ENCODE measurements at regions not wholly inside any gene's neighbourhood (a gene's known extent, or its start where the extent isn't known, plus 50 kb on each side); places are given as distances from the start of the nearest gene placed in this dataset.

- no peak for TF ChIP-seq POLR2AphosphoS5 (IDR thresholded peaks at IDR 0.05; ENCODE audit: low read depth, low read length)
- no peak for TF ChIP-seq TAF1 (IDR thresholded peaks at IDR 0.05; ENCODE audit: borderline replicate concordance, low read depth, low read length)
- TF ChIP-seq POLR2A (IDR thresholded peaks at IDR 0.05; ENCODE audit: low read depth, low read length) = no peak
- FAIRE-seq (no peak), DNase-seq (ENCODE audit: insufficient read length) (no peak)
Measured at GRCh38 chr12:77433799-77434198, 368.4 kb upstream of the E2F7 start.

- FAIRE-seq (no peak), DNase-seq (ENCODE audit: insufficient read length) (no peak)
Measured at GRCh38 chr12:77429426-77429825, 364.1 kb upstream of the E2F7 start.

GRCh38 chr12:77421152-77421551, 355.8 kb upstream of the E2F7 start:
- TF ChIP-seq TAF1 (IDR thresholded peaks at IDR 0.05; ENCODE audit: borderline replicate concordance, low read depth, low read length) (no peak), POLR2A (IDR thresholded peaks at IDR 0.05; ENCODE audit: low read depth, low read length) (no peak), POLR2AphosphoS5 (IDR thresholded peaks at IDR 0.05; ENCODE audit: low read depth, low read length) (no peak)
- DNase-seq (ENCODE audit: insufficient read length) = no peak
- FAIRE-seq = no peak

More at GRCh38 chr12:77429426-77429825, 364.1 kb upstream of the E2F7 start:
- no peak for TF ChIP-seq TAF1 (IDR thresholded peaks at IDR 0.05; ENCODE audit: borderline replicate concordance, low read depth, low read length)
- TF ChIP-seq POLR2A (IDR thresholded peaks at IDR 0.05; ENCODE audit: low read depth, low read length) = no peak
- TF ChIP-seq POLR2AphosphoS5 (IDR thresholded peaks at IDR 0.05; ENCODE audit: low read depth, low read length) = no peak

- DNase-seq (ENCODE audit: insufficient read length) = no peak
- TF ChIP-seq TAF1 (IDR thresholded peaks at IDR 0.05; ENCODE audit: borderline replicate concordance, low read depth, low read length) = no peak
- TF ChIP-seq POLR2A (IDR thresholded peaks at IDR 0.05; ENCODE audit: low read depth, low read length) = no peak
- no peak for TF ChIP-seq POLR2AphosphoS5 (IDR thresholded peaks at IDR 0.05; ENCODE audit: low read depth, low read length)
- no peak for FAIRE-seq
Measured at GRCh38 chr12:77409551-77409950, 344.2 kb upstream of the E2F7 start.

GRCh38 chr12:77407931-77408330, 342.6 kb upstream of the E2F7 start:
- no peak for TF ChIP-seq POLR2AphosphoS5 (IDR thresholded peaks at IDR 0.05; ENCODE audit: low read depth, low read length)
- no peak for TF ChIP-seq TAF1 (IDR thresholded peaks at IDR 0.05; ENCODE audit: borderline replicate concordance, low read depth, low read length)
- no peak for TF ChIP-seq POLR2A (IDR thresholded peaks at IDR 0.05; ENCODE audit: low read depth, low read length)
- DNase-seq (ENCODE audit: insufficient read length) (no peak), FAIRE-seq (no peak)

- TF ChIP-seq TAF1 (IDR thresholded peaks at IDR 0.05; ENCODE audit: borderline replicate concordance, low read depth, low read length) = no peak
- no peak for TF ChIP-seq POLR2AphosphoS5 (IDR thresholded peaks at IDR 0.05; ENCODE audit: low read depth, low read length)
- TF ChIP-seq POLR2A (IDR thresholded peaks at IDR 0.05; ENCODE audit: low read depth, low read length) = no peak
- FAIRE-seq = no peak
- DNase-seq (ENCODE audit: insufficient read length) = no peak
Measured at GRCh38 chr12:77406219-77406905, 341.0 kb upstream of the E2F7 start.

GRCh38 chr12:77402716-77403115, 337.3 kb upstream of the E2F7 start:
- DNase-seq (ENCODE audit: insufficient read length) (no peak), FAIRE-seq (no peak)
- TF ChIP-seq TAF1 (IDR thresholded peaks at IDR 0.05; ENCODE audit: borderline replicate concordance, low read depth, low read length) (no peak), POLR2A (IDR thresholded peaks at IDR 0.05; ENCODE audit: low read depth, low read length) (no peak), POLR2AphosphoS5 (IDR thresholded peaks at IDR 0.05; ENCODE audit: low read depth, low read length) (no peak)

GRCh38 chr12:77401770-77402081, 336.4 kb upstream of the E2F7 start:
- DNase-seq (ENCODE audit: insufficient read length) (no peak), FAIRE-seq (no peak)
- no peak for TF ChIP-seq POLR2A (IDR thresholded peaks at IDR 0.05; ENCODE audit: low read depth, low read length)
- TF ChIP-seq POLR2AphosphoS5 (IDR thresholded peaks at IDR 0.05; ENCODE audit: low read depth, low read length) = no peak
- TF ChIP-seq TAF1 (IDR thresholded peaks at IDR 0.05; ENCODE audit: borderline replicate concordance, low read depth, low read length) = no peak

GRCh38 chr12:77401064-77401769, 335.8 kb upstream of the E2F7 start:
- no peak for FAIRE-seq
- TF ChIP-seq POLR2AphosphoS5 (IDR thresholded peaks at IDR 0.05; ENCODE audit: low read depth, low read length) = no peak
- no peak for TF ChIP-seq TAF1 (IDR thresholded peaks at IDR 0.05; ENCODE audit: borderline replicate concordance, low read depth, low read length)
- TF ChIP-seq POLR2A (IDR thresholded peaks at IDR 0.05; ENCODE audit: low read depth, low read length) = no peak
- no peak for DNase-seq (ENCODE audit: insufficient read length)

- TF ChIP-seq POLR2A (IDR thresholded peaks at IDR 0.05; ENCODE audit: low read depth, low read length) (no peak), TAF1 (IDR thresholded peaks at IDR 0.05; ENCODE audit: borderline replicate concordance, low read depth, low read length) (no peak), POLR2AphosphoS5 (IDR thresholded peaks at IDR 0.05; ENCODE audit: low read depth, low read length) (no peak)
- FAIRE-seq (no peak), DNase-seq (ENCODE audit: insufficient read length) (no peak)
Measured at GRCh38 chr12:77392467-77393088, 327.2 kb upstream of the E2F7 start.

GRCh38 chr12:77388445-77389265, 323.3 kb upstream of the E2F7 start:
- DNase-seq (ENCODE audit: insufficient read length) (no peak), FAIRE-seq (no peak)
- TF ChIP-seq POLR2AphosphoS5 (IDR thresholded peaks at IDR 0.05; ENCODE audit: low read depth, low read length) = no peak
- TF ChIP-seq POLR2A (IDR thresholded peaks at IDR 0.05; ENCODE audit: low read depth, low read length) = no peak
- TF ChIP-seq TAF1 (IDR thresholded peaks at IDR 0.05; ENCODE audit: borderline replicate concordance, low read depth, low read length) = no peak

All from GM12892 (cell line).